Parathyroid adenoma (tissue), 2 donors: ENCODE measurements at regions not wholly inside any gene's neighbourhood (a gene's known extent, or its start where the extent isn't known, plus 50 kb on each side); places are given as distances from the start of the nearest gene placed in this dataset.
"Not testable (repeated sequence)": the region's sequence is repeated elsewhere in the genome, so short reads cannot be mapped to it uniquely, and the experiment has no call there.

ENCODE experiments used
- H2AFZ ChIP-seq: fragments of 300-600 bp; sonication (generic); one replicate; pipeline ENCODE4 v1.7.0; 2017; ENCODE audit warnings: antibody characterized with exemption, mild to moderate bottlenecking
- H3K27ac ChIP-seq: fragments of 300-600 bp; sonication (generic); one replicate; pipeline ENCODE4 v1.7.0; 2017
- H3K27me3 ChIP-seq: fragments of 300-600 bp; sonication (generic); one replicate; pipeline ENCODE4 v1.7.0; 2017; ENCODE audit warnings: low read length; ENCODE audit not compliant: control insufficient read depth, insufficient read depth
- H3K36me3 ChIP-seq: fragments of 300-600 bp; sonication (generic); one replicate; pipeline ENCODE4 v1.7.0; 2017; ENCODE audit warnings: low read length; ENCODE audit not compliant: control insufficient read depth, insufficient read depth
- H3K4me1 ChIP-seq: fragments of 300-600 bp; sonication (generic); one replicate; pipeline ENCODE4 v1.7.0; 2017; ENCODE audit warnings: control low read depth
- H3K4me2 ChIP-seq: fragments of 300-600 bp; sonication (generic); one replicate; pipeline ENCODE4 v1.7.0; 2017; ENCODE audit warnings: low read length
- H3K4me3 ChIP-seq: fragments of 300-600 bp; sonication (generic); one replicate; pipeline ENCODE4 v1.7.0; 2017; ENCODE audit warnings: low read depth, low read length
- H3K79me2 ChIP-seq: fragments of 300-600 bp; sonication (generic); one replicate; pipeline ENCODE4 v1.7.0; 2017; ENCODE audit warnings: control low read depth
- H3K9ac ChIP-seq: fragments of 300-600 bp; sonication (generic); one replicate; pipeline ENCODE4 v1.7.0; 2017; ENCODE audit warnings: mild to moderate bottlenecking
- H3K9me3 ChIP-seq: fragments of 300-600 bp; sonication (generic); one replicate; pipeline ENCODE4 v1.7.0; 2017; ENCODE audit warnings: low read length; ENCODE audit not compliant: control insufficient read depth
- TF ChIP-seq, protein P1 (sequence below): fragments of 300-600 bp; sonication (generic); IDR thresholded peaks from one replicate; pipeline ENCODE4 v1.7.0; 2017; ENCODE audit warnings: antibody characterized with exemption, mild to moderate bottlenecking
- donor health status: primary hyperparathyroidism.

GRCh38 chr12:115374480-115375185, 690.7 kb upstream of the TBX3 start:
- Histone ChIP-seq H3K27ac (no peak overlapping the region), H3K79me2 (no peaks in the 10 kb centered on the region), H3K4me1 (no peaks in the 10 kb centered on the region), H3K9ac (no peak overlapping the region), H3K4me3 (no peak overlapping the region), H3K27me3 (no peaks in the 10 kb centered on the region), H3K9me3 (no peaks in the 10 kb centered on the region), H2AFZ (no peak overlapping the region), H3K4me2 (no peak overlapping the region), H3K36me3 (no peaks in the 10 kb centered on the region)
- TF ChIP-seq, protein P1, sequence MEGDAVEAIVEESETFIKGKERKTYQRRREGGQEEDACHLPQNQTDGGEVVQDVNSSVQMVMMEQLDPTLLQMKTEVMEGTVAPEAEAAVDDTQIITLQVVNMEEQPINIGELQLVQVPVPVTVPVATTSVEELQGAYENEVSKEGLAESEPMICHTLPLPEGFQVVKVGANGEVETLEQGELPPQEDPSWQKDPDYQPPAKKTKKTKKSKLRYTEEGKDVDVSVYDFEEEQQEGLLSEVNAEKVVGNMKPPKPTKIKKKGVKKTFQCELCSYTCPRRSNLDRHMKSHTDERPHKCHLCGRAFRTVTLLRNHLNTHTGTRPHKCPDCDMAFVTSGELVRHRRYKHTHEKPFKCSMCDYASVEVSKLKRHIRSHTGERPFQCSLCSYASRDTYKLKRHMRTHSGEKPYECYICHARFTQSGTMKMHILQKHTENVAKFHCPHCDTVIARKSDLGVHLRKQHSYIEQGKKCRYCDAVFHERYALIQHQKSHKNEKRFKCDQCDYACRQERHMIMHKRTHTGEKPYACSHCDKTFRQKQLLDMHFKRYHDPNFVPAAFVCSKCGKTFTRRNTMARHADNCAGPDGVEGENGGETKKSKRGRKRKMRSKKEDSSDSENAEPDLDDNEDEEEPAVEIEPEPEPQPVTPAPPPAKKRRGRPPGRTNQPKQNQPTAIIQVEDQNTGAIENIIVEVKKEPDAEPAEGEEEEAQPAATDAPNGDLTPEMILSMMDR, result no peak

GRCh38 chr12:115371711-115372110, 687.7 kb upstream of the TBX3 start:
- Histone ChIP-seq H2AFZ (no peak overlapping the region), H3K36me3 (no peaks in the 10 kb centered on the region), H3K9ac (no peak overlapping the region), H3K4me2 (no peak overlapping the region), H3K4me1 (no peaks in the 10 kb centered on the region), H3K27me3 (no peaks in the 10 kb centered on the region), H3K27ac (no peak overlapping the region), H3K79me2 (no peaks in the 10 kb centered on the region), H3K9me3 (no peaks in the 10 kb centered on the region), H3K4me3 (no peak overlapping the region)
- TF ChIP-seq, protein P1, result no peak

DNA sequence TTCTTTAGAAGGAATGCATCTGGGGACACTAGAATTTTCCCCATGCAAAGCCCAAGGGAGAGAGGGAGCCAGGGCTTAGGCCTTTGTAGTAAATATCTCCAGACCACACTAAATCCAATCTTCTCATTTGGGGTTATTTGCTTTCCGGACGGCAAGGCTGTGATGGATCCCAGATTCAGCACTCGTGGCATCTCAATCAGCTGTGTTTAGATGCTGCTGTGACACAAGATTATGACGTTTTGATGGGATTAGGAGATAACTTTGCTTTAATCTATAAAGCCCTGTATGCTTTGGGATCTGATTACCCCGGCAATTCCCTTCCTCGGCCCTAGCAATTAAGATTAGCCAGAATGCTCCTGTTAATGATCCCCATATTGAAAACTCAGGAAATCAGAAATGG, 686.7 kb upstream of the TBX3 start:
- Histone ChIP-seq H3K27me3 (no peaks in the 10 kb centered on the region), H2AFZ (no peak overlapping the region), H3K79me2 (no peaks in the 10 kb centered on the region), H3K9ac (no peak overlapping the region), H3K4me2 (no peak overlapping the region), H3K9me3 (no peaks in the 10 kb centered on the region), H3K4me3 (no peak overlapping the region), H3K36me3 (no peaks in the 10 kb centered on the region), H3K27ac (no peak overlapping the region), H3K4me1 (no peaks in the 10 kb centered on the region)
- TF ChIP-seq, protein P1, result no peak

DNA sequence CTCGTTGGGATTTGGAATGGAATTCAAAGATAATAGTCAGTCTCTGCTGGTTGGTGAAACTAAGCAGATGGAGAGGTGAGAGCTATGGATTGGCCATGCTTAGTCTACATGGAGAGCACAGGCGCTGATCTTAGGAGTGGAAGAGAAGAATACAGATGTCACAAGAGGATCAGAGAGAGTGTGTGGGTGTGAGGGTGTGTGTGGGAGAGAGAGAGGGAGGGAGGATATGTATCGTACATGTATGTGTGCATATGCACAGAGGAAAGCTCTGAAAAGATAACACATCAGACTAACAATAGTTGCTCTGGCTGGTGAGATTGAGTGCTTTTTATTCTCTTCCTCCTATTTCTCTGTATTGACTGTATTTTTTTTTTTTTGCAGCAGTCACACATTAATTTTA, 686.2 kb upstream of the TBX3 start:
- Histone ChIP-seq H3K9me3 (no peaks in the 10 kb centered on the region), H3K4me2 (no peak overlapping the region), H3K79me2 (no peaks in the 10 kb centered on the region), H3K4me1 (no peaks in the 10 kb centered on the region), H3K27ac (no peak overlapping the region), H3K36me3 (no peaks in the 10 kb centered on the region), H3K27me3 (no peaks in the 10 kb centered on the region), H3K9ac (no peak overlapping the region), H2AFZ (no peak overlapping the region), H3K4me3 (no peak overlapping the region)
- TF ChIP-seq, protein P1, result no peak

GRCh38 chr12:115366277-115366676, 682.3 kb upstream of the TBX3 start:
- not testable (repeated sequence) for H3K27ac ChIP-seq, H3K79me2 ChIP-seq, H3K9me3 ChIP-seq, H2AFZ ChIP-seq, H3K27me3 ChIP-seq, H3K36me3 ChIP-seq, H3K4me2 ChIP-seq, H3K4me1 ChIP-seq, H3K9ac ChIP-seq, H3K4me3 ChIP-seq

GRCh38 chr12:115365765-115366164, 681.8 kb upstream of the TBX3 start:
- not testable (repeated sequence) for H2AFZ ChIP-seq, H3K27ac ChIP-seq, H3K4me3 ChIP-seq, H3K36me3 ChIP-seq, H3K4me2 ChIP-seq, H3K9me3 ChIP-seq, H3K79me2 ChIP-seq, H3K27me3 ChIP-seq, H3K4me1 ChIP-seq, H3K9ac ChIP-seq
